Vagina (tissue), 2 donors: ENCODE measurements at regions not wholly inside any gene's neighbourhood (a gene's known extent, or its start where the extent isn't known, plus 50 kb on each side); places are given as distances from the start of the nearest gene placed in this dataset.
"Not testable (repeated sequence)": the region's sequence is repeated elsewhere in the genome, so short reads cannot be mapped to it uniquely, and the experiment has no call there.

Source experiments
- DNase-seq, 2 donors: peaks; one replicate each; pipeline ENCODE4 v3.0.0-alpha.2; 2017; ENCODE audit errors: extremely low spot score in 2 of 2
- H3K27ac ChIP-seq: fragments of 200-600 bp; sonication (generic); one replicate; pipeline ENCODE4 v1.5.1; 2019
- H3K27me3 ChIP-seq: fragments of 200-600 bp; sonication (generic); one replicate; pipeline ENCODE4 v1.5.1; 2019
- H3K36me3 ChIP-seq, 2 donors: fragments of 200-600 bp; sonication (generic); one replicate each; pipeline ENCODE4 v1.5.1; 2017 to 2019
- H3K4me1 ChIP-seq: fragments of 200-600 bp; sonication (generic); one replicate; pipeline ENCODE4 v1.5.1; 2019
- H3K4me3 ChIP-seq, 2 donors: fragments of 200-600 bp; sonication (generic); 1 replicate in 1 of 2; 2 replicates in 1 of 2; pipeline ENCODE4 v1.5.1; 2016 to 2019
- H3K9me3 ChIP-seq: fragments of 200-600 bp; sonication (generic); one replicate; pipeline ENCODE4 v1.5.1; 2019
- CTCF ChIP-seq, 3 experiments: fragments of 450-650 bp in 2 of 3; fragments of 200-600 bp in 1 of 3; sonication (generic) in 1 of 3; IDR thresholded peaks; one replicate each; pipeline ENCODE4 v1.5.1; 2017 to 2019; ENCODE audit warnings: antibody characterized with exemption in 3 of 3, mild to moderate bottlenecking in 2 of 3, moderate library complexity in 2 of 3
- POLR2A ChIP-seq, 2 donors: fragments of 450-650 bp; IDR thresholded peaks; one replicate each; pipeline ENCODE4 v1.6.1; 2017; ENCODE audit warnings: antibody characterized with exemption in 2 of 2, mild to moderate bottlenecking in 2 of 2, moderate library complexity in 2 of 2
- POLR2AphosphoS5 ChIP-seq, 2 donors: sonication (generic); formaldehyde crosslinking; IDR thresholded peaks; one replicate each; pipeline ENCODE4 v1.9.0; 2017; ENCODE audit warnings: antibody characterized with exemption in 2 of 2, mild to moderate bottlenecking in 2 of 2, low read depth in 1 of 2; ENCODE audit not compliant: insufficient read depth in 1 of 2
- intact Hi-C: fragments of 100-400 bp; cut with DNase I; formaldehyde crosslinking; loops from one replicate; pipeline ENCODE4 v1.15.1; 2023

GRCh38 chr19:33866696-33867095, 70.0 kb downstream of the KCTD15 start:
- Histone ChIP-seq H3K27ac (no peak overlapping the region), H3K4me3 (no peak overlapping the region), H3K4me1 (peaks cover 25% of the 10 kb centered on the region), H3K27me3 (no peaks in the 10 kb centered on the region), H3K36me3 (no peaks in the 10 kb centered on the region), H3K9me3 (no peaks in the 10 kb centered on the region)
- TF ChIP-seq POLR2AphosphoS5 (IDR thresholded peaks at IDR 0.05; ENCODE audit: insufficient read depth in 1 of 2, low read depth in 1 of 2) (no peak), CTCF (IDR thresholded peaks at IDR 0.05) (no peak), POLR2A (IDR thresholded peaks at IDR 0.05) (no peak)
- DNase-seq = no peak
- intact Hi-C loops = loop anchor here (5.0 kb wide), 1 partner anchor 69 kb away; the partner anchor contains the start of gene KCTD15

GRCh38 chr19:33868076-33868735, 71.5 kb downstream of the KCTD15 start:
- Histone ChIP-seq H3K4me3 (peak overlapping the region; percentile 23 to 24), H3K36me3 (no peaks in the 10 kb centered on the region), H3K9me3 (no peaks in the 10 kb centered on the region), H3K4me1 (peaks cover 25% of the 10 kb centered on the region), H3K27ac (peak overlapping the region; percentile 70), H3K27me3 (no peaks in the 10 kb centered on the region)
- peak in 1 of 2 donors; percentile 62 for DNase-seq
- TF ChIP-seq POLR2A (IDR thresholded peaks at IDR 0.05) (no peak), CTCF (IDR thresholded peaks at IDR 0.05) (no peak), POLR2AphosphoS5 (IDR thresholded peaks at IDR 0.05; ENCODE audit: insufficient read depth in 1 of 2, low read depth in 1 of 2) (no peak)
- intact Hi-C loops = loop anchor here (5.0 kb wide), 1 partner anchor 71 kb away; the partner anchor contains the start of gene KCTD15

- intact Hi-C loops = loop anchor here (5.0 kb wide), 1 partner anchor 72 kb away; the partner anchor contains the start of gene KCTD15
- H3K4me1 ChIP-seq = peaks cover 25% of the 10 kb centered on the region
- H3K9me3 ChIP-seq = no peaks in the 10 kb centered on the region
- H3K36me3 ChIP-seq = no peaks in the 10 kb centered on the region
- DNase-seq = peak in 1 of 2 donors; percentile 79
- TF ChIP-seq POLR2AphosphoS5 (IDR thresholded peaks at IDR 0.05; ENCODE audit: insufficient read depth in 1 of 2, low read depth in 1 of 2) (peak; percentile 45 to 52), POLR2A (IDR thresholded peaks at IDR 0.05) (no peak)
- peak overlapping the region; percentile 23 to 24 for H3K4me3 ChIP-seq
- no peaks in the 10 kb centered on the region for H3K27me3 ChIP-seq
- peak overlapping the region; percentile 70 for H3K27ac ChIP-seq
Measured at GRCh38 chr19:33868788-33869412, 72.2 kb downstream of the KCTD15 start.

- DNase-seq, H3K9me3 ChIP-seq, H3K36me3 ChIP-seq, H3K27me3 ChIP-seq, intact Hi-C loops, H3K27ac ChIP-seq, H3K4me3 ChIP-seq: not testable (repeated sequence)
- H3K4me1 ChIP-seq = peaks cover 25% of the 10 kb centered on the region
Measured at GRCh38 chr19:33870298-33870932, 73.7 kb downstream of the KCTD15 start.

- H3K4me1 ChIP-seq = peaks cover 25% of the 10 kb centered on the region
- H3K27me3 ChIP-seq = no peaks in the 10 kb centered on the region
- DNase-seq = no peak
- no peak overlapping the region for H3K27ac ChIP-seq
- no peaks in the 10 kb centered on the region for H3K36me3 ChIP-seq
- TF ChIP-seq POLR2AphosphoS5 (IDR thresholded peaks at IDR 0.05; ENCODE audit: insufficient read depth in 1 of 2, low read depth in 1 of 2) = no peak
- no peak for TF ChIP-seq CTCF (IDR thresholded peaks at IDR 0.05)
- no peak for TF ChIP-seq POLR2A (IDR thresholded peaks at IDR 0.05)
- H3K4me3 ChIP-seq = no peak overlapping the region
- intact Hi-C loops = no loop called here
- no peaks in the 10 kb centered on the region for H3K9me3 ChIP-seq
Measured at GRCh38 chr19:33871605-33872004, 74.9 kb downstream of the KCTD15 start.
